GM23338 (cell line): ENCODE measurements at regions not wholly inside any gene's neighbourhood (a gene's known extent, or its start where the extent isn't known, plus 50 kb on each side); places are given as distances from the start of the nearest gene placed in this dataset.

Source experiments
- ATAC-seq: fragments of 200-7000 bp; cut with Tn5 transposase; 3 replicates; pipeline ENCODE4 v1.9.1; 2020
- DNase-seq: peaks from one replicate; pipeline ENCODE4 v3.0.0-alpha.2; 2015; ENCODE audit warnings: low spot score
- H2AFZ ChIP-seq: fragments of 200-600 bp; sonication (generic); 2 replicates; pipeline ENCODE4 v1.8.0; 2016; ENCODE audit warnings: antibody characterized with exemption, mild to moderate bottlenecking, moderate library complexity
- H3F3A ChIP-seq: fragments of 200-600 bp; sonication (generic); replicated peaks from 2 replicates; pipeline ENCODE4 v1.8.0; 2017; ENCODE audit warnings: antibody characterized with exemption, mixed run types, low read depth
- H3K27ac ChIP-seq: fragments of 200-600 bp; sonication (generic); 2 replicates; pipeline ENCODE4 v1.6.1; 2016; ENCODE audit warnings: low read depth
- H3K27me3 ChIP-seq: fragments of 200-600 bp; sonication (generic); 2 replicates; pipeline ENCODE4 v1.8.0; 2016; ENCODE audit warnings: mild to moderate bottlenecking, mixed run types, moderate library complexity; ENCODE audit not compliant: insufficient read depth
- H3K36me3 ChIP-seq: fragments of 200-600 bp; sonication (generic); 2 replicates; pipeline ENCODE4 v1.8.0; 2016; ENCODE audit warnings: mild to moderate bottlenecking; ENCODE audit not compliant: insufficient read depth
- H3K4me1 ChIP-seq: fragments of 200-600 bp; sonication (generic); 2 replicates; pipeline ENCODE4 v1.8.0; 2016; ENCODE audit warnings: mild to moderate bottlenecking, moderate library complexity; ENCODE audit not compliant: insufficient read depth
- H3K4me2 ChIP-seq: fragments of 200-600 bp; sonication (generic); 2 replicates; pipeline ENCODE4 v1.7.1; 2017; ENCODE audit warnings: mixed run types
- H3K4me3 ChIP-seq: fragments of 200-600 bp; sonication (generic); 2 replicates; pipeline ENCODE4 v1.6.1; 2016; ENCODE audit warnings: mixed run types
- H3K79me2 ChIP-seq: fragments of 200-600 bp; sonication (generic); replicated peaks from 2 replicates; pipeline ENCODE4 v1.8.0; 2017; ENCODE audit warnings: mild to moderate bottlenecking; ENCODE audit not compliant: insufficient read depth
- H3K9me2 ChIP-seq: fragments of 200-600 bp; sonication (generic); 2 replicates; pipeline ENCODE4 v1.8.0; 2017; ENCODE audit not compliant: insufficient read depth
- H4K20me1 ChIP-seq: fragments of 200-600 bp; sonication (generic); replicated peaks from 2 replicates; pipeline ENCODE4 v1.8.0; 2017; ENCODE audit warnings: mild to moderate bottlenecking; ENCODE audit not compliant: insufficient read depth
- H3K27ac Mint-ChIP-seq: 2 replicates; pipeline ENCODE4 v1.8.0; 2020; ENCODE audit warnings: inconsistent platforms, mild to moderate bottlenecking, moderate library complexity, mixed read lengths
- H3K27me3 Mint-ChIP-seq: 3 replicates; pipeline ENCODE4 v1.8.0; 2022; ENCODE audit warnings: low read depth, mild to moderate bottlenecking, moderate library complexity, mixed read lengths, inconsistent platforms; ENCODE audit not compliant: insufficient read depth, poor library complexity
- H3K36me3 Mint-ChIP-seq: 3 replicates; pipeline ENCODE4 v1.8.0; 2021; ENCODE audit warnings: low read depth, mild to moderate bottlenecking, inconsistent platforms, moderate library complexity, mixed read lengths
- H3K4me1 Mint-ChIP-seq: 3 replicates; pipeline ENCODE4 v1.8.0; 2020; ENCODE audit warnings: mild to moderate bottlenecking, inconsistent platforms, mixed read lengths
- H3K4me3 Mint-ChIP-seq: 3 replicates; pipeline ENCODE4 v1.8.0; 2021; ENCODE audit warnings: moderate library complexity, mild to moderate bottlenecking, inconsistent platforms, mixed read lengths
- H3K9me3 Mint-ChIP-seq: 3 replicates; pipeline ENCODE4 v1.8.0; 2020; ENCODE audit warnings: moderate library complexity, mild to moderate bottlenecking, inconsistent platforms, mixed read lengths
- EZH2phosphoT487 ChIP-seq: fragments of 200-600 bp; sonication (generic); IDR thresholded peaks from one replicate; pipeline ENCODE4 v1.8.1; 2018; ENCODE audit warnings: antibody characterized with exemption; ENCODE audit not compliant: unreplicated experiment
- JUNB ChIP-seq: IDR thresholded peaks from one replicate; pipeline ENCODE4 v1.6.1; 2016; ENCODE audit warnings: antibody characterized with exemption; ENCODE audit not compliant: unreplicated experiment
- NANOG ChIP-seq: IDR thresholded peaks from 2 replicates; pipeline ENCODE4 v1.6.1; 2016; ENCODE audit warnings: antibody characterized with exemption, borderline replicate concordance
- ZNF114 ChIP-seq: fragments of 250-450 bp; sonication (Bioruptor Pico); IDR thresholded peaks from 2 replicates; pipeline ENCODE4 v1.5.0; 2020; ENCODE audit warnings: mild to moderate bottlenecking, moderate library complexity
- TF ChIP-seq, protein P1 (sequence below): fragments of 250-450 bp; sonication (Bioruptor Pico); IDR thresholded peaks from 2 replicates; pipeline ENCODE4 v1.5.0; 2020; ENCODE audit warnings: mild to moderate bottlenecking, moderate library complexity
- TF ChIP-seq, protein P2 (sequence below): IDR thresholded peaks from one replicate; pipeline ENCODE4 v1.6.1; 2018; ENCODE audit warnings: antibody characterized with exemption; ENCODE audit not compliant: unreplicated experiment

- H3F3A ChIP-seq, result no peaks in the 10 kb centered on the region
- Mint-ChIP-seq H3K4me3 (no peak overlapping the region), H3K9me3 (no peaks in the 10 kb centered on the region), H3K36me3 (no peaks in the 10 kb centered on the region), H3K27ac (no peak overlapping the region), H3K4me1 (peaks cover 2% of the 10 kb centered on the region; the same call in 1 of the 3 replicates), H3K27me3 (no peaks in the 10 kb centered on the region)
- H3K4me2 ChIP-seq, result no peak overlapping the region
- 0 out of 2 replicates have a peak overlapping the region, but pooled peaks have one; percentile 28 for H2AFZ ChIP-seq
- H3K4me3 ChIP-seq, result no peak overlapping the region
- TF ChIP-seq NANOG (no peak), EZH2phosphoT487 (no peak), JUNB (no peak), ZNF114 (CRISPR knock-in tag) (no peak)
- TF ChIP-seq, protein P1, sequence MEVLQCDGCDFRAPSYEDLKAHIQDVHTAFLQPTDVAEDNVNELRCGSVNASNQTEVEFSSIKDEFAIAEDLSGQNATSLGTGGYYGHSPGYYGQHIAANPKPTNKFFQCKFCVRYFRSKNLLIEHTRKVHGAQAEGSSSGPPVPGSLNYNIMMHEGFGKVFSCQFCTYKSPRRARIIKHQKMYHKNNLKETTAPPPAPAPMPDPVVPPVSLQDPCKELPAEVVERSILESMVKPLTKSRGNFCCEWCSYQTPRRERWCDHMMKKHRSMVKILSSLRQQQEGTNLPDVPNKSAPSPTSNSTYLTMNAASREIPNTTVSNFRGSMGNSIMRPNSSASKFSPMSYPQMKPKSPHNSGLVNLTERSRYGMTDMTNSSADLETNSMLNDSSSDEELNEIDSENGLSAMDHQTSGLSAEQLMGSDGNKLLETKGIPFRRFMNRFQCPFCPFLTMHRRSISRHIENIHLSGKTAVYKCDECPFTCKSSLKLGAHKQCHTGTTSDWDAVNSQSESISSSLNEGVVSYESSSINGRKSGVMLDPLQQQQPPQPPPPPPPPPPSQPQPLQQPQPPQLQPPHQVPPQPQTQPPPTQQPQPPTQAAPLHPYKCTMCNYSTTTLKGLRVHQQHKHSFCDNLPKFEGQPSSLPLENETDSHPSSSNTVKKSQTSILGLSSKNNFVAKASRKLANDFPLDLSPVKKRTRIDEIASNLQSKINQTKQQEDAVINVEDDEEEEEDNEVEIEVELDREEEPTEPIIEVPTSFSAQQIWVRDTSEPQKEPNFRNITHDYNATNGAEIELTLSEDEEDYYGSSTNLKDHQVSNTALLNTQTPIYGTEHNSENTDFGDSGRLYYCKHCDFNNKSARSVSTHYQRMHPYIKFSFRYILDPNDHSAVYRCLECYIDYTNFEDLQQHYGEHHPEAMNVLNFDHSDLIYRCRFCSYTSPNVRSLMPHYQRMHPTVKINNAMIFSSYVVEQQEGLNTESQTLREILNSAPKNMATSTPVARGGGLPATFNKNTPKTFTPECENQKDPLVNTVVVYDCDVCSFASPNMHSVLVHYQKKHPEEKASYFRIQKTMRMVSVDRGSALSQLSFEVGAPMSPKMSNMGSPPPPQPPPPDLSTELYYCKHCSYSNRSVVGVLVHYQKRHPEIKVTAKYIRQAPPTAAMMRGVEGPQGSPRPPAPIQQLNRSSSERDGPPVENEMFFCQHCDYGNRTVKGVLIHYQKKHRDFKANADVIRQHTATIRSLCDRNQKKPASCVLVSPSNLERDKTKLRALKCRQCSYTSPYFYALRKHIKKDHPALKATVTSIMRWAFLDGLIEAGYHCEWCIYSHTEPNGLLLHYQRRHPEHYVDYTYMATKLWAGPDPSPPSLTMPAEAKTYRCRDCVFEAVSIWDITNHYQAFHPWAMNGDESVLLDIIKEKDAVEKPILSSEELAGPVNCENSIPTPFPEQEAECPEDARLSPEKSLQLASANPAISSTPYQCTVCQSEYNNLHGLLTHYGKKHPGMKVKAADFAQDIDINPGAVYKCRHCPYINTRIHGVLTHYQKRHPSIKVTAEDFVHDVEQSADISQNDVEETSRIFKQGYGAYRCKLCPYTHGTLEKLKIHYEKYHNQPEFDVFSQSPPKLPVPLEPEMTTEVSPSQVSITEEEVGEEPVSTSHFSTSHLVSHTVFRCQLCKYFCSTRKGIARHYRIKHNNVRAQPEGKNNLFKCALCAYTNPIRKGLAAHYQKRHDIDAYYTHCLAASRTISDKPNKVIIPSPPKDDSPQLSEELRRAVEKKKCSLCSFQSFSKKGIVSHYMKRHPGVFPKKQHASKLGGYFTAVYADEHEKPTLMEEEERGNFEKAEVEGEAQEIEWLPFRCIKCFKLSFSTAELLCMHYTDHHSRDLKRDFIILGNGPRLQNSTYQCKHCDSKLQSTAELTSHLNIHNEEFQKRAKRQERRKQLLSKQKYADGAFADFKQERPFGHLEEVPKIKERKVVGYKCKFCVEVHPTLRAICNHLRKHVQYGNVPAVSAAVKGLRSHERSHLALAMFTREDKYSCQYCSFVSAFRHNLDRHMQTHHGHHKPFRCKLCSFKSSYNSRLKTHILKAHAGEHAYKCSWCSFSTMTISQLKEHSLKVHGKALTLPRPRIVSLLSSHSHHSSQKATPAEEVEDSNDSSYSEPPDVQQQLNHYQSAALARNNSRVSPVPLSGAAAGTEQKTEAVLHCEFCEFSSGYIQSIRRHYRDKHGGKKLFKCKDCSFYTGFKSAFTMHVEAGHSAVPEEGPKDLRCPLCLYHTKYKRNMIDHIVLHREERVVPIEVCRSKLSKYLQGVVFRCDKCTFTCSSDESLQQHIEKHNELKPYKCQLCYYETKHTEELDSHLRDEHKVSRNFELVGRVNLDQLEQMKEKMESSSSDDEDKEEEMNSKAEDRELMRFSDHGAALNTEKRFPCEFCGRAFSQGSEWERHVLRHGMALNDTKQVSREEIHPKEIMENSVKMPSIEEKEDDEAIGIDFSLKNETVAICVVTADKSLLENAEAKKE (CRISPR knock-in tag), result no peak
- TF ChIP-seq, protein P2, sequence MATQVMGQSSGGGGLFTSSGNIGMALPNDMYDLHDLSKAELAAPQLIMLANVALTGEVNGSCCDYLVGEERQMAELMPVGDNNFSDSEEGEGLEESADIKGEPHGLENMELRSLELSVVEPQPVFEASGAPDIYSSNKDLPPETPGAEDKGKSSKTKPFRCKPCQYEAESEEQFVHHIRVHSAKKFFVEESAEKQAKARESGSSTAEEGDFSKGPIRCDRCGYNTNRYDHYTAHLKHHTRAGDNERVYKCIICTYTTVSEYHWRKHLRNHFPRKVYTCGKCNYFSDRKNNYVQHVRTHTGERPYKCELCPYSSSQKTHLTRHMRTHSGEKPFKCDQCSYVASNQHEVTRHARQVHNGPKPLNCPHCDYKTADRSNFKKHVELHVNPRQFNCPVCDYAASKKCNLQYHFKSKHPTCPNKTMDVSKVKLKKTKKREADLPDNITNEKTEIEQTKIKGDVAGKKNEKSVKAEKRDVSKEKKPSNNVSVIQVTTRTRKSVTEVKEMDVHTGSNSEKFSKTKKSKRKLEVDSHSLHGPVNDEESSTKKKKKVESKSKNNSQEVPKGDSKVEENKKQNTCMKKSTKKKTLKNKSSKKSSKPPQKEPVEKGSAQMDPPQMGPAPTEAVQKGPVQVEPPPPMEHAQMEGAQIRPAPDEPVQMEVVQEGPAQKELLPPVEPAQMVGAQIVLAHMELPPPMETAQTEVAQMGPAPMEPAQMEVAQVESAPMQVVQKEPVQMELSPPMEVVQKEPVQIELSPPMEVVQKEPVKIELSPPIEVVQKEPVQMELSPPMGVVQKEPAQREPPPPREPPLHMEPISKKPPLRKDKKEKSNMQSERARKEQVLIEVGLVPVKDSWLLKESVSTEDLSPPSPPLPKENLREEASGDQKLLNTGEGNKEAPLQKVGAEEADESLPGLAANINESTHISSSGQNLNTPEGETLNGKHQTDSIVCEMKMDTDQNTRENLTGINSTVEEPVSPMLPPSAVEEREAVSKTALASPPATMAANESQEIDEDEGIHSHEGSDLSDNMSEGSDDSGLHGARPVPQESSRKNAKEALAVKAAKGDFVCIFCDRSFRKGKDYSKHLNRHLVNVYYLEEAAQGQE, result no peak
- H3K27ac ChIP-seq, result no peak overlapping the region
- H3K4me1 ChIP-seq, result no peaks in the 10 kb centered on the region
- no peaks in the 10 kb centered on the region for H4K20me1 ChIP-seq
- no peaks in the 10 kb centered on the region for H3K79me2 ChIP-seq
- H3K9me2 ChIP-seq, result peaks cover 9% of the 10 kb centered on the region; the same call in 1 of the 2 replicates
- ATAC-seq (no peak), DNase-seq (no peak)
- H3K27me3 ChIP-seq, result no peaks in the 10 kb centered on the region
- H3K36me3 ChIP-seq, result no peaks in the 10 kb centered on the region
Observed at GRCh38 chr7:35995334-35995733, 157.7 kb upstream of the EEPD1 start.
